HL-60 (cell line): ENCODE measurements at regions not wholly inside any gene's neighbourhood (a gene's known extent, or its start where the extent isn't known, plus 50 kb on each side); places are given as distances from the start of the nearest gene placed in this dataset.

ENCODE experiments used
- TF ChIP-seq, protein P1 (sequence below): IDR thresholded peaks from one replicate; pipeline ENCODE4 v1.5.1; 2011; ENCODE audit warnings: low read length, control low read depth, inconsistent platforms; ENCODE audit not compliant: insufficient read depth
- TF ChIP-seq, protein P2 (sequence below): IDR thresholded peaks from 2 replicates; pipeline ENCODE4 v1.6.1; 2012; ENCODE audit warnings: low read depth; ENCODE audit not compliant: insufficient replicate concordance

DNA sequence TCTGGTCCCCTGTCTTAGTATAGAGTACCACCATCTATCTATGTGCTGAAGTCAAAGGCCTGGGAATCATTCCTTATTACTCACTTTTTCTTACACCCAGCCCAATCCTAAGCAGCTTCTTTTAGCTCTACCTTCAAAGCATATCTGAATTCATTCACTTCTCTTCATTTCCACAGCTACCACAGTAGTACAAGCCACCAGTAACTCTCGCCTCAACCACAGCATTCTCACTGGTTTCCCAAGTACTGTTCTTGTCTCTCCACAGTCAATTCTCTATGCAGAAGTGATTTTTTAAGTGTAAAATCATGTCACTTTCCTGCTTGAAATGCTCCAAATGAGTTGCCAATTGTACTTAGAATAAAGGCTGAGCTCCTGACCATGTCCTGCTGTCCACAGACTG, 401.7 kb downstream of the OXSM start:
- TF ChIP-seq, protein P1, sequence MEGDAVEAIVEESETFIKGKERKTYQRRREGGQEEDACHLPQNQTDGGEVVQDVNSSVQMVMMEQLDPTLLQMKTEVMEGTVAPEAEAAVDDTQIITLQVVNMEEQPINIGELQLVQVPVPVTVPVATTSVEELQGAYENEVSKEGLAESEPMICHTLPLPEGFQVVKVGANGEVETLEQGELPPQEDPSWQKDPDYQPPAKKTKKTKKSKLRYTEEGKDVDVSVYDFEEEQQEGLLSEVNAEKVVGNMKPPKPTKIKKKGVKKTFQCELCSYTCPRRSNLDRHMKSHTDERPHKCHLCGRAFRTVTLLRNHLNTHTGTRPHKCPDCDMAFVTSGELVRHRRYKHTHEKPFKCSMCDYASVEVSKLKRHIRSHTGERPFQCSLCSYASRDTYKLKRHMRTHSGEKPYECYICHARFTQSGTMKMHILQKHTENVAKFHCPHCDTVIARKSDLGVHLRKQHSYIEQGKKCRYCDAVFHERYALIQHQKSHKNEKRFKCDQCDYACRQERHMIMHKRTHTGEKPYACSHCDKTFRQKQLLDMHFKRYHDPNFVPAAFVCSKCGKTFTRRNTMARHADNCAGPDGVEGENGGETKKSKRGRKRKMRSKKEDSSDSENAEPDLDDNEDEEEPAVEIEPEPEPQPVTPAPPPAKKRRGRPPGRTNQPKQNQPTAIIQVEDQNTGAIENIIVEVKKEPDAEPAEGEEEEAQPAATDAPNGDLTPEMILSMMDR: no peak
- TF ChIP-seq, protein P2, sequence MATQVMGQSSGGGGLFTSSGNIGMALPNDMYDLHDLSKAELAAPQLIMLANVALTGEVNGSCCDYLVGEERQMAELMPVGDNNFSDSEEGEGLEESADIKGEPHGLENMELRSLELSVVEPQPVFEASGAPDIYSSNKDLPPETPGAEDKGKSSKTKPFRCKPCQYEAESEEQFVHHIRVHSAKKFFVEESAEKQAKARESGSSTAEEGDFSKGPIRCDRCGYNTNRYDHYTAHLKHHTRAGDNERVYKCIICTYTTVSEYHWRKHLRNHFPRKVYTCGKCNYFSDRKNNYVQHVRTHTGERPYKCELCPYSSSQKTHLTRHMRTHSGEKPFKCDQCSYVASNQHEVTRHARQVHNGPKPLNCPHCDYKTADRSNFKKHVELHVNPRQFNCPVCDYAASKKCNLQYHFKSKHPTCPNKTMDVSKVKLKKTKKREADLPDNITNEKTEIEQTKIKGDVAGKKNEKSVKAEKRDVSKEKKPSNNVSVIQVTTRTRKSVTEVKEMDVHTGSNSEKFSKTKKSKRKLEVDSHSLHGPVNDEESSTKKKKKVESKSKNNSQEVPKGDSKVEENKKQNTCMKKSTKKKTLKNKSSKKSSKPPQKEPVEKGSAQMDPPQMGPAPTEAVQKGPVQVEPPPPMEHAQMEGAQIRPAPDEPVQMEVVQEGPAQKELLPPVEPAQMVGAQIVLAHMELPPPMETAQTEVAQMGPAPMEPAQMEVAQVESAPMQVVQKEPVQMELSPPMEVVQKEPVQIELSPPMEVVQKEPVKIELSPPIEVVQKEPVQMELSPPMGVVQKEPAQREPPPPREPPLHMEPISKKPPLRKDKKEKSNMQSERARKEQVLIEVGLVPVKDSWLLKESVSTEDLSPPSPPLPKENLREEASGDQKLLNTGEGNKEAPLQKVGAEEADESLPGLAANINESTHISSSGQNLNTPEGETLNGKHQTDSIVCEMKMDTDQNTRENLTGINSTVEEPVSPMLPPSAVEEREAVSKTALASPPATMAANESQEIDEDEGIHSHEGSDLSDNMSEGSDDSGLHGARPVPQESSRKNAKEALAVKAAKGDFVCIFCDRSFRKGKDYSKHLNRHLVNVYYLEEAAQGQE: no peak
